ENCODE measurements at regions not wholly inside any gene's neighbourhood (a gene's known extent, or its start where the extent isn't known, plus 50 kb on each side); places are given as distances from the start of the nearest gene placed in this dataset.

GRCh38 chr5:165185716-165186115 is 1680.3 kb downstream of the MAT2B start:
- no peaks in the 10 kb centered on the region for H3K36me3 ChIP-seq

GRCh38 chr5:165187815-165188214 is 1682.4 kb downstream of the MAT2B start:
- H3K27ac ChIP-seq = no peak overlapping the region
- no peak for ATAC-seq
- intact Hi-C loops (cut with DNase I) = no loop called here

More at GRCh38 chr5:165185716-165186115, 1680.3 kb downstream of the MAT2B start:
- no peaks in the 10 kb centered on the region for H3K27me3 ChIP-seq
- DNase-seq = no peak
- ATAC-seq = no peak
- H3K9me3 ChIP-seq = no peaks in the 10 kb centered on the region
- intact Hi-C loops (cut with DNase I) = no loop called here
- no peaks in the 10 kb centered on the region for H3K4me1 ChIP-seq
- no peak overlapping the region for H3K4me3 ChIP-seq
- H3K27ac ChIP-seq = no peak overlapping the region
- no peak for TF ChIP-seq POLR2A (IDR thresholded peaks at IDR 0.05)
- TF ChIP-seq CTCF (IDR thresholded peaks at IDR 0.05) = no peak
- 59% methylated on average over 2 of the region's 2 CpGs for WGBS (ENCODE audit: insufficient coverage, low coverage, low lambda C conversion rate, missing lambda C conversion rate)

GRCh38 chr5:165188556-165189175 is 1683.2 kb downstream of the MAT2B start:
- ATAC-seq (no peak), DNase-seq (no peak)
- H3K27me3 ChIP-seq = no peaks in the 10 kb centered on the region
- H3K4me3 ChIP-seq = no peak overlapping the region
- intact Hi-C loops (cut with DNase I) = no loop called here
- no peaks in the 10 kb centered on the region for H3K36me3 ChIP-seq
- WGBS (ENCODE audit: insufficient coverage, low coverage, low lambda C conversion rate, missing lambda C conversion rate) = 5% methylated on average over 1 of the region's 1 CpG
- no peaks in the 10 kb centered on the region for H3K4me1 ChIP-seq
- H3K9me3 ChIP-seq = no peaks in the 10 kb centered on the region
- TF ChIP-seq CTCF (IDR thresholded peaks at IDR 0.05) (no peak), POLR2A (IDR thresholded peaks at IDR 0.05) (no peak)
- no peak overlapping the region for H3K27ac ChIP-seq

More at GRCh38 chr5:165187815-165188214, 1682.4 kb downstream of the MAT2B start:
- no peak for TF ChIP-seq CTCF (IDR thresholded peaks at IDR 0.05)
- TF ChIP-seq POLR2A (IDR thresholded peaks at IDR 0.05) = no peak
- Histone ChIP-seq H3K4me3 (no peak overlapping the region), H3K4me1 (no peaks in the 10 kb centered on the region), H3K36me3 (no peaks in the 10 kb centered on the region), H3K27me3 (no peaks in the 10 kb centered on the region), H3K9me3 (no peaks in the 10 kb centered on the region)
- DNase-seq = no peak

- H3K4me3 ChIP-seq = no peak overlapping the region
- TF ChIP-seq CTCF (IDR thresholded peaks at IDR 0.05) = no peak
- TF ChIP-seq POLR2A (IDR thresholded peaks at IDR 0.05) = no peak
- H3K27me3 ChIP-seq = no peaks in the 10 kb centered on the region
- no peak overlapping the region for H3K27ac ChIP-seq
- no peak for ATAC-seq
- 68% methylated on average over 3 of the region's 3 CpGs for WGBS (ENCODE audit: insufficient coverage, low coverage, low lambda C conversion rate, missing lambda C conversion rate)
- no peaks in the 10 kb centered on the region for H3K9me3 ChIP-seq
- intact Hi-C loops (cut with DNase I) = no loop called here
- no peaks in the 10 kb centered on the region for H3K4me1 ChIP-seq
- no peak for DNase-seq
- no peaks in the 10 kb centered on the region for H3K36me3 ChIP-seq
Measured at GRCh38 chr5:165196961-165197360, 1691.5 kb downstream of the MAT2B start.

GRCh38 chr5:165201369-165201768 is 1696.0 kb downstream of the MAT2B start:
- Histone ChIP-seq H3K4me3 (no peak overlapping the region), H3K27ac (no peak overlapping the region), H3K27me3 (no peaks in the 10 kb centered on the region), H3K4me1 (no peaks in the 10 kb centered on the region), H3K9me3 (no peaks in the 10 kb centered on the region), H3K36me3 (no peaks in the 10 kb centered on the region)
- DNase-seq (no peak), ATAC-seq (no peak)
- intact Hi-C loops (cut with DNase I) = no loop called here
- 21% methylated on average over 3 of the region's 3 CpGs for WGBS (ENCODE audit: insufficient coverage, low coverage, low lambda C conversion rate, missing lambda C conversion rate)
- no peak for TF ChIP-seq CTCF (IDR thresholded peaks at IDR 0.05)
- no peak for TF ChIP-seq POLR2A (IDR thresholded peaks at IDR 0.05)
